GM19328 (cell line): ENCODE measurements at regions not wholly inside any gene's neighbourhood (a gene's known extent, or its start where the extent isn't known, plus 50 kb on each side); places are given as distances from the start of the nearest gene placed in this dataset.
"Not testable (repeated sequence)": the region's sequence is repeated elsewhere in the genome, so short reads cannot be mapped to it uniquely, and the experiment has no call there.

Source experiments
- ATAC-seq: cut with Tn5 transposase; IDR thresholded peaks from one replicate; pipeline ENCODE4 v1.9.1; 2021; ENCODE audit warnings: mild to moderate bottlenecking, moderate library complexity; ENCODE audit not compliant: unreplicated experiment

DNA sequence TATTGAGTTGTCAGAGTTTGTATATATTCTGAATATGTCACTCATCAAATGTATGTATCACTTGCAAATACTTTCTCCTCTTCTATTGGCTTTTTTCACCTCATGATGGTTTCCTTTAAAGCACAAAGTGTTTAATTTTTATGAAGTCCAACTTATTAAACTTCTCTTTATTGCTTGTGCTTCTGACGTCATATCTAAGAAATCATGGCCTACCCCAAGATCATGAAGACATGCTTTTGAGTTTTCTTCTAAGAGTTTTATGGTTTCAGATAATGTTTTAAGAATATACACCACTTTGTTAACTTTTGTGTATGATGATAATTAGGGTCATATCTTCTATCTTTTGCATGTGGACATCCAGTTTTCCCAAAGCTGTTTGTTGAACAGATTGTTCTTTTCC lies 417.2 kb upstream of the ATP10A start:
- ATAC-seq = no peak

DNA sequence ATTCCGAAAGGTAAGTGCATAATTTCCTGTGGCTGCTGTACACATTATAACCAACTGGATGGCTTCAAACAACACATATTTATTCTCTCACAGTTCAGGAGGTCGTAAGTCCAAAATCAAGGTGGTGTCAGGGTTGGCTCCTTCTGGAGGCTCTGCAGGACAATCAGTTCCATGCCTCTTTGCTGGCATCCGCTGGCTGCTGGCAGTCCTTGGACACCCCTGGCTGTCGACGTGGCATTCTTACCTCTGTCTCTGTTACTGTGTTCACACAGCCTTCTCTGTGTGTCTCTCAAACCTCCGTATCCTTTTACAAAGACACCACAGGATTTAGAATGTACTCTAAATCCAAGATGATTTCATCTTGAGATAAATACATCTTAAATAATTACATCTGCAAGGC lies 398.8 kb upstream of the ATP10A start:
- no peak for ATAC-seq

DNA sequence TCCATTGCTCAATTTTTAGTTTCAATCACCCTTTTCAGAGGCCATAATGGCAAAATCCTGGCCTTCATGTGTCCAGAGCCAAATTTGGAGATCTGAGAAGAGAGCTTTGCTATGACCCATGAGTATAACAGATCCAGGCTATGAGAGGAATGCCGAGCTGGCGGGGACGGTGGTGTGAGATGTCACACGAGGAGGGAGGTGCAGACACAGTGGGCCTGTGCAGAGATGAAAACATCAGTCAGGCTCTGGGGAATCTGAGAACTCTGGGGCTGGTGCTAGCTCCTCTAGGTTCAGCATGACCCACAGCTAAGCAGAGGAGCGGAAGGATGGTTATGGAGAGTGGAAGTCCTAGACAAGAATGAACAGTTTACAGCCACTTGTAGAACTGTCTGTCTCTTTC lies 398.3 kb upstream of the ATP10A start:
- no peak for ATAC-seq

DNA sequence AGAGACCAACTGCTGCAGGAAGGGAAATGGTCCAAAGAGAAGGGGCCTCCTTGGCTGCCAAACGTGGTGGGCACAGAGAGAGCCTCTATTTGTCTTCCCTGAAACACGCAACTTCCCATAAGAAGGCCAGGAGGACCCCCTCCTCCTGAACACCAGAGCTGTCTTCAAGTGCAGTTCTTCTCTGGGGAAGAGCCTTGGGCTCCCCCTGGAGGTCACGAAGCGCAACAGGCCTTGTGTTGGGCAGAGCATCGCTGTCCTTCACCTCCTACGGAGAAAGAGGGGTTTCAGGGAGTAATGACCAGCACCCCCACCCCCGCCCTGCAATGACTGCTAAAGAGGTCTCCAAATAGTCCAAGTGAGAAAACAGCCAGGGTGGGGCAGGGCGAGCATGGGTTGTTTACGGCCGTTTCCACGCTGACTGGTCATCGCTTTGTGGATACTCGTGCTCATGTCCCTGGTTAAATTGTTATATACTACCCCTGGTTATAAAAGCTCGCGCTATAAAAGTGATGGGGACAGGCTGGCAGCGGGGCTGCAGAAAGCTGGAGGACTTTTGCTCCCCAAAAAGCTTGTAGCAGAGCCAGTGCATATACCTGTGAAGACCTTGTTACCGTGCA lies 397.5 kb upstream of the ATP10A start:
- ATAC-seq = no peak

DNA sequence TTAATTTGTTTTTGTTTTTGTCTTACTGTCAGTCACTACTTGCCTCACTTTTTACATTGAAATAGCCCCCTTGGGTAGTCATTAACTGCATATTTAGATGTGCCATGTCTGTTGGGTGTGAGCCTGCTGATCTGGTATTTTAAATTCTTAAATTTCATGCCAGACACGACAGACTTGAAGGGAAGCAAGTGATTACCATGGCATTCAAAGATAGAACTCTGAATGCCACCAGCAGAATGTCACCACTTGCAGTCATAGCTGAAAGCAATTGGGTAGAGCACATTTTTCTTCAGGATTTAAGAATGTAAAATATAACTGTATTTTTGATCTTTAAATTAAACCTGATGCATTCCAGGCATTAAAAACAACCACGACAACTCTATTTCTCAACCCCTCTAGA lies 396.5 kb upstream of the ATP10A start:
- ATAC-seq = no peak

DNA sequence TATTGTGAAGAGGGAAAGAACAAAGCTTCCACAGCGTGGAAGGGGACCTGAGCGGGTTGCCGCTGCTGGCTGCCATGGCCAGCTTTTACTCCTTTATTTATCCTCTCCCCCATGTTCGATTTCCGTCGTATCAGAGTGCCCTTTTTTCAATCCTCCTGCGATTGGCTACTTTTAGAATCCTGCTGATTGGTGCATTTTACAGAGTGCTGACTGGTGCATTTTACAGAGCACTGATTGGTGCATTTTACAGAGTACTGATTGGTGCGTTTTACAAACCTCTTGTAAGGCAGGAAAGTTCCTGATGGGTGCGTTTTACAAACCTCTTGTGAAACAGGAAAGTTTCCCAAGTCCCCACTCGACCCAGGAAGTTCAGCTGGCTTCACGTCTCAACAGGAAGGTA lies 381.7 kb upstream of the ATP10A start:
- ATAC-seq = not testable (repeated sequence)

DNA sequence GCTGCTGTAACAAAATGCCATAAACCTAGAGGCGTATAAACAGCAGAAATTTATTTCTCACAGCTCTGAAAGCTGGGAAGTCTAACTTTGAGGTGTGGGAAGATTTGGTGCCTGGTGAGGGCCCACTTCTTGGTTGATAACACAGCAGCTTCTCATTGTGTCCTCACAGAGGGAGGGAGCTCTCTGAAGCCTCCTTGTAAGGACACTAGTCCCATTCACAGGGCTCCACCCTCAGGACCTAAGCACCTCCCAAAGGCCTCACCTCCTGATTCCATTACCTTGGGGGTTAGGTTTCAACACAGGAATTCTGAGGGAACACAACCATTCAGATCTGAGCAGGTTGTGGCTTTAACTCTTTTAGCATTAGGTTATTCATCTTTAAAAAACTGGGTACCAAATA lies 380.3 kb upstream of the ATP10A start:
- no peak for ATAC-seq

DNA sequence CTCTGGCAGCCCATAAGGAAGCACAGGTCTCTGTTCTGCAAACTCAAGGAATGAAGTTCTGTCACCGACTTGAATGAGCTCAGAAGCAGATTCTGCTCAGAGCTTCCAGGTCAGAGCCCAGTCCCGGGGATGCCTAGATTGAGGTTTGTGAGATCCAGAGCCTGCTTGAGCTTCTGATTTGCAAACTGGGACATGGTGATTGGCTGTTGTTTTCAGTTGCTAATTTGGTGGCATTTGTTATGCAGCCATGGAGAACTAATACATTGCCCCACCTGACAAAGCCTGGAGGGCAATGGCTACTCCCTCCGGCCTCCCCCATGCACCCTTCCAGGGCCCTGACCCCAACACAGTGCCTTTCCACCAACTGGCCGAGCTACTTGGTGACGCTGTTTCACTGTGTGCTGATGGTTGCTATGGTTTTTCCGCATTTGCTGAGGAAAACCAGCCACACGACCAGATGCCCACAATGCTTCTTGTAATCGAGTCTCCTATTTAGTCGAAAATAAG lies 379.5 kb upstream of the ATP10A start:
- no peak for ATAC-seq

DNA sequence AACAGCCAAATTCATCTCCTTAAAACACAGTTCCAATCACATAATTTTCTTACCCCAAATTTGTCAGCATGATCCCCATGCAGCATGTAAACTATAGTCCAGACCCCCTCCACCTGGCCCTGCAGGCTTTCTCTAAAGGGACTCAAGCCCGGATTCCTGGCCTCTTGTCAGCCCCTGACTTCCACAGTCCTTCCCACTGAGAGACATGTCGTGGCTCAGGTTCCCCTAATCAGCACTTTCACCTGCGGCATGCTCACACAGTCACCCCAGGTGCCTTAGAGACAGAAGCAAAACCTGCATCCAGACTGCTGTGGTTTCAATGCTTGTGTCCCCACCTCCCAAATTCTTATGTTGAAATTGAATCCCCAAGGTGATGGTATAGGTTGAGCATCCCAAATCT lies 372.7 kb upstream of the ATP10A start:
- ATAC-seq = no peak

DNA sequence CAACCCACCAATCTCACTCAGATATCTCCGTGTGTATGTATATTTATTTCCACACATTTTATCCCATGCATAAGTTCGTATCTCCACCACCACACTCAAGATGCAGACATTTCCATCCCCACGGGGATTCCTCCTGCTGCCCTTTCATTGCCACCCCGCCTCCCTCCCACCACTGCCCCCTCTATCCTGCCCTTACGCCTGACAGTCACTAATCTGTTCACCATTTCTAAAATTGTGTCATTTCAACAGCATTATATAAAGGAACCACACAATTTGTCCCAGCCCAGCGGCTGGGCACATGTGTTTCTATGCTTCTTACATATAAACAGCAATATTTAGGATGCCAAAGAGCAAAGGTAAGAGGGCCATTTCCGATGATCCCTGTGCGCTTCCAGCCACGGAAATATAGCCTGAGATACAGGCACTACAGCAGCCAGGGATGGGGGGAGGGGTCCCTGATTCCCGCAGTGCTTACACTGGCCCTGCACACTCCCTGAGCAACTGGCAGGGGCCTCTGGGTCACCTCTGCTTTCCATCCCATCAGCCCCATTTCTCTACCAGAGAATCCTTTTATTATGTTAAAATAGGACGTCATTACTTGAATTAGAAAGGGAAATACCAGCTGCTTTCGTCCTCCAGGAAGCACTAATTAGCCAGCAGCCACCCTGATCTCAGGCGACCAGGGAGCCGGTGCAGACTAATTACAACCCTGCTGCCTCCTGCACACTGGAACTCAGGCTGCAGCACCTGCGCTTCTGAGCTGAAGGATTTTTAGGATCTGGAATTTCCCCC lies 372.0 kb upstream of the ATP10A start:
- ATAC-seq = no peak

DNA sequence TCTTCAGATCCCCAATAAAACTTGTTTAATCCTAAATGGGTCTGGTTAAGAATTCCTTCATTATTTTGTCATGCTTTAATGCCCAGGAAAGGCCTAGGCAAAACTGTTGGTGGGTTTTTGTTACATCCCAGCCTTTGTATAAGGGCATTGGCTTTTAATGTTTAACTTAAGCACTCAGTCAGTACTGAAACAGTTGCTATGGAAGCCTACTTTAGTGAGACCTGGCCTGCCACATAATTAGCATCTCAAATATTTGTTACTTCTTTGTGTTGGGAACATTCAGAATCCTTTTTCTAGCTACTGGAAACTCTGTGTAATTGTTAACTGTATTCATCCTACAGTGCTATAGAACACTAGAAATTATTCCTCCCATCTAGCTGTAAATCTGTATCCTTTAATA lies 369.6 kb upstream of the ATP10A start:
- ATAC-seq = no peak

DNA sequence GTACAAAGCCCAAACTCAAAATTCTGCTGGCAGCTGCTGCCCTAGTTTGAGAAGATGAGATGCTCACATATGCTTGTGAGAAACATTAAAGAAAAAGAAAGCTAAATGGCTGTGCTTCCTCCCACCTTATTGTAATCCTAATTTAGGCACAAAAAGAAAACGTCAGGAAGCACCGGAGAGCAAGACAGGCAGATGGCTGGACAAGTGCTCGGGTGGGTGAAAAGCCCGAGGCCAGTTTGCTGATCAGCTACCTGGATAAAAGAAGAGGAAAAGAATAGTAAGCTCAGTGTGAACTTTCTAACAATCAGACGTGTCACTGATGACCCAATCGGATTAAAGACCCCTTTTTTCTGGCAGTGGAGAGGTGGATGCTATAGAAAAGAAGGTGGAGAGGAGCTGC lies 368.0 kb upstream of the ATP10A start:
- no peak for ATAC-seq

DNA sequence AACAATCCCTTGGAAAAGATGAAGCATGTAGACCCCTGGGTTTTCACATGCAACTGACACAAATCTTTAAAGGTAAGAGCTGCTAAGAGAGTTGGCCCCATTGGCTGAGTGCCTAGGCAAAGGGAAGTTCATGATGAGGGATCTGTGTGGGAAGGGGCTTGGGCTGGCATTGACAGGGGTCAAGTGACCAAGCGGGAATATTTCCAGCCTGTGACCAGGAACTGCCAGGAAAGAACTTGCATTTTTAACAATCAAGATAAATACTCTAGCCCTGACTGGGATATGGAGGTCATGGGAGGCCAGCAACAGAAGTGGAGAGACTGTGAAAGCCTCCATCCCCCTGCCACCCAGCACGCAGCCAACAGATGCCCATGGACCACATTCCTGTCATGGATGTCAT lies 361.1 kb upstream of the ATP10A start:
- ATAC-seq = no peak

DNA sequence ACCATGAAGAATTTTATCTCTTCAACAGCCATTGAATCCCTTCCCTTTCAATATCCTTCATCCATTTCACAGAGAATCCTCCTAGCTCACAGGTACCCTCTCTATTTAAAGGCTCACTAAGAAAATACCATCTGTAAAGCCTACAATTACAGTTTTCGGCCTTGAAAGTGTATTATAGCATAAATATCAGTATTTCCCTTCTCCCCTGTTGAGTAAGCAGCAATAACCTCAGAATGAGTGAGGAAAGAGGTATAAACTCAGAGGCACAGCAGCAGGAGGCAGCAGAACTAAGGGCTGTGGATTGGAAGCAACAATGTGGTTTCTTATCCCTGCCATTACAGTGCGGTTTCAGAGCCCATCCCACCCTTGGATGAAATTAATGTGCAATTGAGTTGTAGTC lies 360.6 kb upstream of the ATP10A start:
- ATAC-seq = no peak

DNA sequence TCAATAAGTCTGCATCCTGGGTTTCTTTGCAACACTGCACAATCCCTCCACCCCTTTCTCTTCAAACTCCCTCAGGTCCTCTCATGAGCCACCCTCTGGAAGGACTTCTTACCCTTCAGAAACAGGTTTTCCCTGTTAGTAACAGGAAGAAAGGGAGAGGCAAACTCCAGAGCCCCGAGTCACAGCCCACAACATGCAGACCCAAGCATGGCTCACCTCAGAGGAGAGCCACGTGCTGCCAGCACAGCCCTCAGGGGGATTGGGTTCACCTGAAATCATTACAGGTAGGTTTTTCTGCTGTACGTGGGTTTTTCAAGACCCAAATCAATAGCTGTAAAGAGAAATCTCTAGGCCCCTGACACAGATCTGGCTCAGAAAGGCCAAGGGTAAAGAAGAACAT lies 359.7 kb upstream of the ATP10A start:
- ATAC-seq = no peak

DNA sequence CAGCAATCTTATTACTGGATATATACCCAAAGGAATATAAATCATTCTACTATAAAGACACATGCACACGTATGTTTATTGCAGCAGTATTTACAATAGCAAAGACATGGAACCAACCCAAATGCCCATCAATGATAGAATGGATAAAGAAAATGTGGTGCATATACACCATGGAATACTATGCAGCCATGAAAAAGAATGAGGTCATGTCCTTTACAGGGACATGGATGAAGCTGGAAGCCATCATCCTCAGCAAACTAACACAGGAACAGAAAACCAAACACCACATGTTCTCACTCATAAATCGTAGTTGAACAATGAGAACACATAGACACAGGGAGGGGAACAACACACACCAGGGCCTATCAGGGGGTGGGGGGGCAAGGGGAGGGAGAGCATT lies 353.9 kb upstream of the ATP10A start:
- ATAC-seq = not testable (repeated sequence)

DNA sequence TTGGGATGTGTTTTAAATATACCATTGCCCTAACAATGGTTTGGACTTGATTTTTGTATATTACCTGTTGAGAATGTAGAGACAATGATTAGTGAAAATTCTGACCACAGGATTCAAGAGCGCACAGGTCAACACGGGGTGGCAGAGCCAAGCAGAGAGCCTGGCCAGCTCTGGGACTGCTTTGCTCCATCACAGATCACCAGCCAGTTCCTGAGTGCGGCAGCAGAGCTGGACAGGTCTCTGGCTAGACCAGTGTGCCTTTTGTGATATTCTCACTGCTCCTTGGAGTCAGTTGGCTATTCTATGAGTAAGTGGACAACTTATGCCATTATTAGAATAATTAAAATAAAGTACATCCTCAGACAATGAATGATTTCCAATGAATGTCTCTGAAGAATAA lies 351.2 kb upstream of the ATP10A start:
- ATAC-seq = no peak

DNA sequence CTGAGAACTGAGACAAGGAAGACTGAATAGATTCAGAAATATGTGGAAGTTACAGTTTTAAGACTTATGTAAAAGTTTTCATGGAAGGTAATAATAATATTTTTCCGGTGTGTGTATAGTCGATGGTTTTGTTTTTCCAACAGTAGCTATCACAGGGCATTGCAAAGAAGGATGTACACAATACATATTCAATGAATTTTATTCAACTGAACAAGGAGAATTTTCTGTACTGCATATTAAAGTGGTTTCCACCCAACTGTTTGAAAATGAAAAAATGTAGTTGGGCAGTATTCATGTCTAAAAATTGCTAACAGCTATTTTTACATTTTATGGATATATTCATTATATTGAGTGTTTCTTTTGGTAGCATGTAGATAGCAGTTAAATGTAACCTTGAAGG lies 350.3 kb upstream of the ATP10A start:
- ATAC-seq = no peak

DNA sequence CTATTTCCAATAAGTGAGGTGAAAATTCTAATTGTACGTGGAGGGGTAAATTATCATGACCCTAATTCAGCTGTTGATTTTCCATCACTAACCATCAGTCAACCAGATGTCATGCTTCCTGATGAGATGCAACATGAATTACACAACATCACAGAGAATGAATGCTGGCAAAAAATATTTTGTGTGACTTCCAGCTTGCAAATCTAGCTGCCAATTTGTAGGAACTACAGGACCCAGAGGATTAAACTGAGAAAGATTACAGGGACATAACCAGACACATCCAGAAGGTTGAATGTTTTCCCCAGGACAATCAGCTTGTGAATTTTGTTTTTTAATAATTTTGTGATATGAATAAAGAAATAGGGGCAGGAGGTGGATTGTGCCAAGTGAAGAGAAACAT lies 349.0 kb upstream of the ATP10A start:
- ATAC-seq = no peak

DNA sequence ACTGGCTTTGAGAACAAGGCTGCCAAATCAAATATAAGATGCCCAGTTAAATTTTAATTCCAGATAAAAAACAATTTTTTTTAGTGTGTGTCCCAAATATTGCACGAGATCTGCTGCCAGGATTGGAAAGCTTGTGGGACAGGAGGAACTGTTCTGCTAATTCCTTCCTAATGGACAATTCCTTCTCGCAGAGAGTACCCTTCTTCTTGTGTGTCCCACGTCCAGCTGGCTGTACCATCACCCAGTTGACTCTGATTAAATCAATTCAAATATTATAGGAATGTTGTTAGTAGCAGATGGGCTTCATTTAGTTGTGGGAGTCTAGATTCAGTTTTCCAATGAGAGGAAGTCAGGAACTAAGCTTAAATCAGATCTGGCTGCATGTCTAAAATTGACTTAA lies 347.9 kb upstream of the ATP10A start:
- no peak for ATAC-seq

DNA sequence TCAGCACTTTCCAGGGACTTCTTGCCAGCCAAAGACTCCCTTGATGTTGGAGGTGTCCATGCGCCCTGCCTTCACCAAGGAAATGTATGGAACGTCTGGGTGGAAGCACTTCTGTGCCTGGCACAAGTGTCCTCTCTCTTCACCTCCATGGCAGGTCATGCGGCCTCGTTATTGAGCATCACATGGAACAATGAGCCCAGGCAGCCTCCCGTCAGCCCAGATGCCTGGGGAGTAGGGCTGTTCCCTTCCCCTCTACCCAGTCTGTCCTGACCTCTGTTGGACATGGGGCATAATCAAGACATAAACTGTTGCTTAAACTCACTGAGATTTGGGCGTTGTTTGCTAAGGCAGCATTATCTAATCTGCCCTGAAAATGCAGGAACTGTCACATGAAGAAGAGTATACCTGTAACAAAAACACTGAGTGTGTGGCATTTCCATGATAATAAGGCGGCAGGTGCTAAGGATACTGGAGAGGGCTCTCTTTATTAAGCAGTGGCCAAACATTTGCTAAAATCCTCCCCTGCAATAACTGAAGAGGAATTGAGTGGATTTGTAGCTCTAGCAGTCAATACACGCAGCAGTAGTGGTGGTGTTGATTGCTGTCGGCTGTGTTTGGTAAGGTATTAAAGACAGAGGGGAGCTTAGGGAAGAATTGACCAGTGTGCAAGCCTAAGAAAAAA lies 338.2 kb upstream of the ATP10A start:
- no peak for ATAC-seq

DNA sequence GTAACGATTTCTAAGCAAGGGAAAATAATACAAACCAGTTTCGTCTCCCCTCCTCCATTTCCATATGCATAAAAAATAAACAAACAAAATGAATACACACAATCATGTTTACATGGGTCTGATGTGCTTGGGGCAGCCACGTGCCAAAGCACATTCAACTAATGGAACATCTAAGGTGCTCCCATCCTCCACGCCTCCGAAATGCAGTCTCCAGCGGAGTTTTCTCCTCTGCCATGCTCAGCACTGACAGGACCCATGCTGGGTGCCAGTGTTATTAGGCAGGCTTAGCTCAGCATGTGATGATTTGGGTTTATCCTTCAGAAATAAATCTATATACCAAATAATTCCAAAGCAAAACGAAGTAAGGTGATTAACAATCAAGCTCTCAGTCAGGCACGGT lies 337.3 kb upstream of the ATP10A start:
- no peak for ATAC-seq
